ENCODE measurements at regions not wholly inside any gene's neighbourhood (a gene's known extent, or its start where the extent isn't known, plus 50 kb on each side); places are given as distances from the start of the nearest gene placed in this dataset.

DNA sequence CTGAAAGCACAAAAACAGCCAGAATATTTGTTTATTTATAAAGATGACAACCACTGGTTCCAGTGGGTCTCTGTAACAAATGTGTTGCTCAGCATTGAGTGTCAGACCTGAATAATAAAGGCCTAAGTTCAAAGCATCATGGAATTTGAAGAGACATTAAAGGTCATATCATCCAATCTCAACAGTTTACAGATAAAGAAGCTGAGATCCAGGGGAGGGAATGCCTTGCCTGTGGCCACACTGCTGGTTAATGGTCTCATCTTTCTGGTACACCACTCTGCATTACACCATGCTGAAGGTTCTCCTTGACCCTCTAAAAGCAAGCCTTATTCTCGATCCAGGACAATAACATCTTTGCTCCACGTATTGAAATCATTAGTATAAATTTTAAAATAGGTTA lies 446.5 kb upstream of the ACVR2A start:
- TF ChIP-seq, protein P1, sequence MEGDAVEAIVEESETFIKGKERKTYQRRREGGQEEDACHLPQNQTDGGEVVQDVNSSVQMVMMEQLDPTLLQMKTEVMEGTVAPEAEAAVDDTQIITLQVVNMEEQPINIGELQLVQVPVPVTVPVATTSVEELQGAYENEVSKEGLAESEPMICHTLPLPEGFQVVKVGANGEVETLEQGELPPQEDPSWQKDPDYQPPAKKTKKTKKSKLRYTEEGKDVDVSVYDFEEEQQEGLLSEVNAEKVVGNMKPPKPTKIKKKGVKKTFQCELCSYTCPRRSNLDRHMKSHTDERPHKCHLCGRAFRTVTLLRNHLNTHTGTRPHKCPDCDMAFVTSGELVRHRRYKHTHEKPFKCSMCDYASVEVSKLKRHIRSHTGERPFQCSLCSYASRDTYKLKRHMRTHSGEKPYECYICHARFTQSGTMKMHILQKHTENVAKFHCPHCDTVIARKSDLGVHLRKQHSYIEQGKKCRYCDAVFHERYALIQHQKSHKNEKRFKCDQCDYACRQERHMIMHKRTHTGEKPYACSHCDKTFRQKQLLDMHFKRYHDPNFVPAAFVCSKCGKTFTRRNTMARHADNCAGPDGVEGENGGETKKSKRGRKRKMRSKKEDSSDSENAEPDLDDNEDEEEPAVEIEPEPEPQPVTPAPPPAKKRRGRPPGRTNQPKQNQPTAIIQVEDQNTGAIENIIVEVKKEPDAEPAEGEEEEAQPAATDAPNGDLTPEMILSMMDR (IDR thresholded peaks at IDR 0.05; ENCODE audit: unreplicated experiment), result no peak
- Mint-ChIP-seq H3K36me3 (ENCODE audit: insufficient read depth) (no peaks in the 10 kb centered on the region), H3K27ac (no peak overlapping the region), H3K4me3 (ENCODE audit: low read depth) (no peak overlapping the region), H3K9me3 (ENCODE audit: low read depth) (peaks cover 6% of the 10 kb centered on the region), H3K27me3 (peaks cover 3% of the 10 kb centered on the region), H3K4me1 (ENCODE audit: low read depth) (no peaks in the 10 kb centered on the region)
- DNase-seq (ENCODE audit: low spot score, unreplicated experiment), result no peak

DNA sequence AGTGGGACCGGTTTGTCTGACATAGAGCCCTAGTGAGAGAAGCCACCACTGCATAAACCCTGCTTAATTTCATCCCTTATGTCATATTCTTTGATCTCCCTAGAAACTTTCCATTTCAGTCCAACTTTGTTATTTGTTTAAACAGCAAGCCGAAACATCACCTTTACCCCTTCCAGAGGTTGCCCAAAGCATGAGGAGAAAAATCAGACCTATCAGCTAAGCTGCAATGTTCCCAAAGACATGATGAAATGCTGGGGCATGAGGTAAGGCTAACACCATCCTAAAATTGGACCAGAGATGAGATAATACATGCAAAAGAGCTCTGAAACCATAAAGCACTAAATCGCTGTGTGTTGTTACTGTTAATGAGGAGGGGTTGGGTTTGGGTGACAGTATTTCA lies 447.9 kb upstream of the ACVR2A start:
- Mint-ChIP-seq H3K36me3 (ENCODE audit: insufficient read depth) (no peaks in the 10 kb centered on the region), H3K27ac (no peak overlapping the region), H3K9me3 (ENCODE audit: low read depth) (peaks cover 6% of the 10 kb centered on the region), H3K4me3 (ENCODE audit: low read depth) (no peak overlapping the region), H3K4me1 (ENCODE audit: low read depth) (no peaks in the 10 kb centered on the region), H3K27me3 (peaks cover 3% of the 10 kb centered on the region)
- DNase-seq (ENCODE audit: low spot score, unreplicated experiment), result no peak
- TF ChIP-seq, protein P1 (IDR thresholded peaks at IDR 0.05; ENCODE audit: unreplicated experiment), result no peak

GRCh38 chr2:147394179-147394790 lies 450.5 kb upstream of the ACVR2A start:
- Mint-ChIP-seq H3K4me3 (ENCODE audit: low read depth) (no peak overlapping the region), H3K9me3 (ENCODE audit: low read depth) (peaks cover 2% of the 10 kb centered on the region), H3K4me1 (ENCODE audit: low read depth) (peaks cover 3% of the 10 kb centered on the region), H3K36me3 (ENCODE audit: insufficient read depth) (no peaks in the 10 kb centered on the region), H3K27me3 (peaks cover 7% of the 10 kb centered on the region), H3K27ac (no peak overlapping the region)
- DNase-seq (ENCODE audit: low spot score, unreplicated experiment), result no peak
- TF ChIP-seq, protein P1 (IDR thresholded peaks at IDR 0.05; ENCODE audit: unreplicated experiment), result no peak

- peaks cover 9% of the 10 kb centered on the region for H3K4me1 Mint-ChIP-seq (ENCODE audit: low read depth)
- H3K4me3 Mint-ChIP-seq (ENCODE audit: low read depth), result no peak overlapping the region
- H3K27me3 Mint-ChIP-seq, result peaks cover 15% of the 10 kb centered on the region
- no peaks in the 10 kb centered on the region for H3K36me3 Mint-ChIP-seq (ENCODE audit: insufficient read depth)
- H3K9me3 Mint-ChIP-seq (ENCODE audit: low read depth), result peaks cover 2% of the 10 kb centered on the region
- H3K27ac Mint-ChIP-seq, result no peak overlapping the region
- DNase-seq (ENCODE audit: low spot score, unreplicated experiment), result no peak
- TF ChIP-seq, protein P1 (IDR thresholded peaks at IDR 0.05; ENCODE audit: unreplicated experiment), result no peak
Measured at GRCh38 chr2:147392180-147392579, 452.6 kb upstream of the ACVR2A start.

- peaks cover 15% of the 10 kb centered on the region for H3K27me3 Mint-ChIP-seq
- no peaks in the 10 kb centered on the region for H3K9me3 Mint-ChIP-seq (ENCODE audit: low read depth)
- TF ChIP-seq, protein P1 (IDR thresholded peaks at IDR 0.05; ENCODE audit: unreplicated experiment), result no peak
- H3K36me3 Mint-ChIP-seq (ENCODE audit: insufficient read depth), result no peaks in the 10 kb centered on the region
- H3K27ac Mint-ChIP-seq, result no peak overlapping the region
- no peak overlapping the region for H3K4me3 Mint-ChIP-seq (ENCODE audit: low read depth)
- H3K4me1 Mint-ChIP-seq (ENCODE audit: low read depth), result peaks cover 9% of the 10 kb centered on the region
- no peak for DNase-seq (ENCODE audit: low spot score, unreplicated experiment)
Measured at GRCh38 chr2:147390475-147390874, 454.4 kb upstream of the ACVR2A start.

Measured in progenitor cell of endocrine pancreas (in vitro differentiated cells).